IMR-90 (cell line): ENCODE measurements at regions not wholly inside any gene's neighbourhood (a gene's known extent, or its start where the extent isn't known, plus 50 kb on each side); places are given as distances from the start of the nearest gene placed in this dataset.

Experiments
- ATAC-seq: fragments of 200-7000 bp; cut with Tn5 transposase; 2 replicates; pipeline ENCODE4 v1.9.1; 2020; ENCODE audit warnings: low read depth, mild to moderate bottlenecking, moderate library complexity
- BruUV-seq: library from RNA; stranded (reverse); fragments of 400-500 nt; replicated peaks from 2 replicates; lab custom pipeline; 2021; lab: Mats Ljungman, UMichigan
- CTCF ChIA-PET: fragments of 300-600 bp; formaldehyde crosslinking; extraction: SDS; loops from one replicate; lab custom pipeline; 2021; ENCODE audit warnings: antibody characterized with exemption; lab: Yijun Ruan, JAX
- POLR2A ChIA-PET: fragments of 300-600 bp; sonication (Branson Sonifier 250); formaldehyde crosslinking; loops from one replicate; lab custom pipeline; 2022; ENCODE audit warnings: antibody characterized with exemption; ENCODE audit not compliant: unreplicated experiment; lab: Charles Lee
- DNase-seq: peaks from one replicate; pipeline ENCODE4 v3.0.0; 2013
- H2AFZ ChIP-seq: replicated peaks from 2 replicates; pipeline ENCODE3; 2013; ENCODE audit warnings: low read length, mild to moderate bottlenecking; ENCODE audit not compliant: poor library complexity
- H2AK5ac ChIP-seq: 2 replicates; pipeline ENCODE4 v1.6.1; 2013; ENCODE audit warnings: low read depth, low read length, inconsistent platforms
- H2AK9ac ChIP-seq: replicated peaks from 2 replicates; pipeline ENCODE3; 2013; ENCODE audit warnings: mild to moderate bottlenecking, low read depth, low read length, moderate library complexity; ENCODE audit not compliant: poor library complexity
- H2BK120ac ChIP-seq: 2 replicates; pipeline ENCODE4 v1.6.1; 2013; ENCODE audit warnings: low read depth, low read length, inconsistent platforms
- H2BK15ac ChIP-seq: 3 replicates; pipeline ENCODE4 v1.6.1; 2013; ENCODE audit warnings: low read depth, low read length, inconsistent platforms
- H2BK20ac ChIP-seq: 2 replicates; pipeline ENCODE4 v1.6.1; 2013; ENCODE audit warnings: low read depth, mild to moderate bottlenecking, inconsistent platforms, low read length, moderate library complexity
- H2BK5ac ChIP-seq: 2 replicates; pipeline ENCODE4 v1.6.1; 2013; ENCODE audit warnings: mild to moderate bottlenecking, low read depth, low read length, inconsistent platforms; ENCODE audit not compliant: poor library complexity, severe bottlenecking
- H3K14ac ChIP-seq: replicated peaks from 2 replicates; pipeline ENCODE4 v1.6.1; 2013; ENCODE audit warnings: low read depth, low read length, inconsistent platforms
- H3K18ac ChIP-seq: 2 replicates; pipeline ENCODE4 v1.6.1; 2013; ENCODE audit warnings: low read depth, low read length, control low read depth
- H3K23ac ChIP-seq: 2 replicates; pipeline ENCODE4 v1.6.1; 2013; ENCODE audit warnings: low read depth, low read length, inconsistent platforms
- H3K27ac ChIP-seq: 2 replicates; pipeline ENCODE4 v1.5.1; 2013; ENCODE audit warnings: mild to moderate bottlenecking, control low read depth, low read length; ENCODE audit not compliant: insufficient read depth
- H3K27me3 ChIP-seq: 2 replicates; pipeline ENCODE4 v1.6.1; 2013; ENCODE audit warnings: low read length; ENCODE audit not compliant: control insufficient read depth, insufficient read depth
- H3K36me3 ChIP-seq: 2 replicates; pipeline ENCODE4 v1.6.1; 2013; ENCODE audit warnings: low read length, mixed read lengths; ENCODE audit not compliant: control insufficient read depth, insufficient read depth
- H3K4ac ChIP-seq: 2 replicates; pipeline ENCODE4 v1.6.1; 2013; ENCODE audit warnings: low read depth, low read length, inconsistent platforms
- H3K4me1 ChIP-seq: 2 replicates; pipeline ENCODE4 v1.6.1; 2013; ENCODE audit warnings: low read length, mixed read lengths; ENCODE audit not compliant: control insufficient read depth, insufficient read depth
- H3K4me2 ChIP-seq: 2 replicates; pipeline ENCODE4 v1.6.1; 2013; ENCODE audit warnings: low read depth, mild to moderate bottlenecking, control low read depth, low read length, moderate library complexity
- H3K4me3 ChIP-seq: 2 replicates; pipeline ENCODE4 v1.5.1; 2013; ENCODE audit warnings: low read depth, mild to moderate bottlenecking, control low read depth, low read length, moderate library complexity; ENCODE audit not compliant: insufficient read depth
- H3K56ac ChIP-seq: 2 replicates; pipeline ENCODE4 v1.6.1; 2013; ENCODE audit warnings: low read length, inconsistent platforms; ENCODE audit not compliant: insufficient read depth; ENCODE audit errors: extremely low read depth
- H3K79me1 ChIP-seq, 2 experiments: 2 replicates each; pipeline ENCODE4 v1.6.1; 2013; ENCODE audit warnings: low read length in 2 of 2, inconsistent platforms in 1 of 2, low read depth in 1 of 2
- H3K9ac ChIP-seq: 2 replicates; pipeline ENCODE4 v1.6.1; 2013; ENCODE audit warnings: low read depth, low read length, control low read depth
- H3K9me1 ChIP-seq: 2 replicates; pipeline ENCODE4 v1.6.1; 2013; ENCODE audit warnings: low read length, inconsistent platforms; ENCODE audit not compliant: insufficient read depth
- H3K9me3 ChIP-seq: 2 replicates; pipeline ENCODE4 v1.6.1; 2013; ENCODE audit warnings: low read length; ENCODE audit not compliant: control insufficient read depth, insufficient read depth
- H4K20me1 ChIP-seq: 2 replicates; pipeline ENCODE4 v1.6.1; 2013; ENCODE audit warnings: low read length, inconsistent platforms; ENCODE audit not compliant: insufficient read depth
- H4K5ac ChIP-seq: 2 replicates; pipeline ENCODE4 v1.6.1; 2013; ENCODE audit warnings: mild to moderate bottlenecking, low read depth, low read length, control low read depth
- H4K8ac ChIP-seq, 2 experiments: 2 replicates each; pipeline ENCODE4 v1.6.1; 2013; ENCODE audit warnings: low read depth in 2 of 2, low read length in 2 of 2, control low read depth in 1 of 2, inconsistent platforms in 1 of 2
- H4K91ac ChIP-seq: 2 replicates; pipeline ENCODE4 v1.6.1; 2013; ENCODE audit warnings: low read depth, low read length, inconsistent platforms; ENCODE audit not compliant: insufficient read depth
- CEBPB ChIP-seq: IDR thresholded peaks from 2 replicates; pipeline ENCODE4 v1.6.1; 2012; ENCODE audit warnings: low read depth, low read length, improper control_type of control experiment
- MAFK ChIP-seq: IDR thresholded peaks from 2 replicates; pipeline ENCODE4 v1.6.1; 2012; ENCODE audit warnings: low read depth, low read length, improper control_type of control experiment
- MAZ ChIP-seq: IDR thresholded peaks from 2 replicates; pipeline ENCODE4 v1.6.1; 2012; ENCODE audit warnings: low read depth, mild to moderate bottlenecking, low read length, improper control_type of control experiment, moderate library complexity, borderline replicate concordance
- MXI1 ChIP-seq: IDR thresholded peaks from 2 replicates; pipeline ENCODE4 v1.6.1; 2012; ENCODE audit warnings: low read depth, mild to moderate bottlenecking, low read length, moderate library complexity, borderline replicate concordance
- RAD21 ChIP-seq: IDR thresholded peaks from 2 replicates; pipeline ENCODE4 v1.6.1; 2012; ENCODE audit warnings: low read length, improper control_type of control experiment
- RCOR1 ChIP-seq: IDR thresholded peaks from 2 replicates; pipeline ENCODE4 v1.6.1; 2012; ENCODE audit warnings: mild to moderate bottlenecking, low read length, improper control_type of control experiment; ENCODE audit not compliant: insufficient replicate concordance
- RFX5 ChIP-seq: IDR thresholded peaks from 2 replicates; pipeline ENCODE4 v1.8.0; 2012; ENCODE audit warnings: low read depth, mild to moderate bottlenecking, low read length, moderate library complexity
- SMC3 ChIP-seq: fragments of 150-350 bp; IDR thresholded peaks from 2 replicates; pipeline ENCODE4 v1.6.1; 2016; ENCODE audit warnings: low read depth, mild to moderate bottlenecking, antibody characterized with exemption, low read length, moderate library complexity
- WGBS, 2 experiments: methylation state at CpG; one replicate each; pipeline versions ENCODE4 v1.1.5 to v1.1.7; 2013; ENCODE audit warnings: missing lambda C conversion rate in 2 of 2; ENCODE audit not compliant: insufficient read length in 1 of 2; ENCODE audit errors: extremely low coverage in 2 of 2; 5-methylcytosine and 5-hydroxymethylcytosine counted together
- dilution Hi-C: fragments of 300-500 bp; cut with HindIII; formaldehyde crosslinking; loops from one replicate; pipeline ENCODE4 v1.14.3; 2018; ENCODE audit warnings: low sequenced_read_pairs; ENCODE audit not compliant: unreplicated experiment
- in situ Hi-C: fragments of 300-500 bp; cut with MboI; formaldehyde crosslinking; loops from 3 replicates; pipeline ENCODE4 v1.14.3; 2019; ENCODE audit warnings: low sequenced_read_pairs, inconsistent platforms, mixed read lengths
- intact Hi-C: fragments of 100-400 bp; cut with micrococcal nuclease; formaldehyde crosslinking; loops from 2 replicates; pipeline ENCODE4 v1.10.0; 2022
- TF ChIP-seq, protein P1 (sequence below): conservative IDR thresholded peaks from 2 replicates; pipeline ENCODE4 v1.5.1; 2012; ENCODE audit warnings: mild to moderate bottlenecking, low read depth, low read length, improper control_type of control experiment

- no peak overlapping the region for H3K14ac ChIP-seq
- no peak overlapping the region for H2AK9ac ChIP-seq
- DNase-seq (no peak), ATAC-seq (no peak)
- peaks cover 3% of the 10 kb centered on the region for H3K4me1 ChIP-seq
- H3K9me3 ChIP-seq: peaks cover 19% of the 10 kb centered on the region
- BruUV-seq: no TSS peak
- no peak overlapping the region for H3K18ac ChIP-seq
- no peak overlapping the region for H2BK120ac ChIP-seq
- no peaks in the 10 kb centered on the region for H3K79me1 ChIP-seq
- no peak overlapping the region for H2BK15ac ChIP-seq
- no peak overlapping the region for H3K4ac ChIP-seq
- H3K27me3 ChIP-seq: peaks cover 2% of the 10 kb centered on the region
- no peak overlapping the region for H4K5ac ChIP-seq
- no peak overlapping the region for H4K8ac ChIP-seq
- in situ Hi-C loops (no loop called here), intact Hi-C loops (no loop called here), dilution Hi-C loops (no loop called here)
- H4K20me1 ChIP-seq: no peaks in the 10 kb centered on the region
- TF ChIP-seq, protein P1, sequence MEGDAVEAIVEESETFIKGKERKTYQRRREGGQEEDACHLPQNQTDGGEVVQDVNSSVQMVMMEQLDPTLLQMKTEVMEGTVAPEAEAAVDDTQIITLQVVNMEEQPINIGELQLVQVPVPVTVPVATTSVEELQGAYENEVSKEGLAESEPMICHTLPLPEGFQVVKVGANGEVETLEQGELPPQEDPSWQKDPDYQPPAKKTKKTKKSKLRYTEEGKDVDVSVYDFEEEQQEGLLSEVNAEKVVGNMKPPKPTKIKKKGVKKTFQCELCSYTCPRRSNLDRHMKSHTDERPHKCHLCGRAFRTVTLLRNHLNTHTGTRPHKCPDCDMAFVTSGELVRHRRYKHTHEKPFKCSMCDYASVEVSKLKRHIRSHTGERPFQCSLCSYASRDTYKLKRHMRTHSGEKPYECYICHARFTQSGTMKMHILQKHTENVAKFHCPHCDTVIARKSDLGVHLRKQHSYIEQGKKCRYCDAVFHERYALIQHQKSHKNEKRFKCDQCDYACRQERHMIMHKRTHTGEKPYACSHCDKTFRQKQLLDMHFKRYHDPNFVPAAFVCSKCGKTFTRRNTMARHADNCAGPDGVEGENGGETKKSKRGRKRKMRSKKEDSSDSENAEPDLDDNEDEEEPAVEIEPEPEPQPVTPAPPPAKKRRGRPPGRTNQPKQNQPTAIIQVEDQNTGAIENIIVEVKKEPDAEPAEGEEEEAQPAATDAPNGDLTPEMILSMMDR: no peak
- TF ChIP-seq RAD21 (no peak), CEBPB (no peak), MAZ (no peak), MXI1 (no peak), MAFK (no peak), RFX5 (no peak), RCOR1 (no peak), SMC3 (no peak)
- H3K4me3 ChIP-seq: no peak overlapping the region
- H4K91ac ChIP-seq: no peak overlapping the region
- no peak overlapping the region for H3K23ac ChIP-seq
- CTCF ChIA-PET: no interaction called here
- POLR2A ChIA-PET: no interaction called here
- no peak overlapping the region for H2BK5ac ChIP-seq
- H2AK5ac ChIP-seq: no peak overlapping the region
- H2BK20ac ChIP-seq: no peak overlapping the region
- H3K9me1 ChIP-seq: no peaks in the 10 kb centered on the region
- H3K9ac ChIP-seq: no peak overlapping the region
- no CpG with 5 or more reads among the region's 6 CpGs for whole genome bisulfite sequencing, 2 experiments
- no peaks in the 10 kb centered on the region for H3K36me3 ChIP-seq
- no peak overlapping the region for H3K4me2 ChIP-seq
- H2AFZ ChIP-seq: no peak overlapping the region
- no peak overlapping the region for H3K27ac ChIP-seq
- H3K56ac ChIP-seq: no peak overlapping the region
Observed at GRCh38 chr6:149239573-149240209, 77.8 kb upstream of the TAB2 start.
